OCI-LY7 (cell line): ENCODE measurements at regions not wholly inside any gene's neighbourhood (a gene's known extent, or its start where the extent isn't known, plus 50 kb on each side); places are given as distances from the start of the nearest gene placed in this dataset.

Source experiments
- BruUV-seq: library from RNA; stranded (reverse); fragments of 400-500 nt; replicated peaks from 2 replicates; lab custom pipeline; 2021; lab: Mats Ljungman, UMichigan
- CTCF ChIA-PET: fragments of 300-600 bp; sonication (Branson Sonifier 250); formaldehyde crosslinking; loops from one replicate; lab custom pipeline; 2022; ENCODE audit warnings: antibody characterized with exemption; ENCODE audit not compliant: unreplicated experiment; lab: Charles Lee
- POLR2A ChIA-PET: fragments of 300-600 bp; sonication (Branson Sonifier 250); formaldehyde crosslinking; loops from one replicate; lab custom pipeline; 2022; ENCODE audit warnings: antibody characterized with exemption; lab: Charles Lee
- DNase-seq: peaks from one replicate; pipeline ENCODE4 v3.0.0-alpha.2; 2015; ENCODE audit warnings: low spot score
- H2AFZ ChIP-seq: fragments of 200-600 bp; sonication (generic), shearing (Covaris generic); 2 replicates; pipeline ENCODE4 v1.6.1; 2014; ENCODE audit warnings: mild to moderate bottlenecking, antibody characterized with exemption, low read length, moderate library complexity
- H3K27ac ChIP-seq: fragments of 200-600 bp; sonication (generic); 2 replicates; pipeline ENCODE4 v1.5.1; 2014; ENCODE audit warnings: mixed run types, low read depth, mild to moderate bottlenecking, moderate library complexity, low read length, inconsistent platforms; ENCODE audit not compliant: poor library complexity, severe bottlenecking
- H3K36me3 ChIP-seq: fragments of 200-600 bp; sonication (generic); 2 replicates; pipeline ENCODE4 v1.6.1; 2014; ENCODE audit warnings: mild to moderate bottlenecking, antibody characterized with exemption, low read length, moderate library complexity, mixed read lengths; ENCODE audit not compliant: insufficient read depth
- H3K4me1 ChIP-seq: fragments of 200-600 bp; sonication (generic); 2 replicates; pipeline ENCODE4 v1.5.1; 2014; ENCODE audit warnings: mild to moderate bottlenecking, low read length; ENCODE audit not compliant: insufficient read depth, poor library complexity, severe bottlenecking
- H3K4me2 ChIP-seq: fragments of 200-600 bp; sonication (generic); 2 replicates; pipeline ENCODE4 v1.6.1; 2014; ENCODE audit warnings: mild to moderate bottlenecking, low read length
- H3K4me3 ChIP-seq: fragments of 200-600 bp; sonication (generic); 2 replicates; pipeline ENCODE4 v1.5.1; 2014; ENCODE audit warnings: mild to moderate bottlenecking, low read depth, low read length; ENCODE audit not compliant: poor library complexity, severe bottlenecking
- H3K79me2 ChIP-seq: fragments of 200-600 bp; sonication (generic); 2 replicates; pipeline ENCODE4 v1.6.1; 2016; ENCODE audit warnings: low read depth, mild to moderate bottlenecking, low read length, moderate library complexity, mixed read lengths; ENCODE audit not compliant: insufficient read depth
- H3K9me2 ChIP-seq: fragments of 200-600 bp; sonication (generic); 2 replicates; pipeline ENCODE4 v1.6.1; 2016; ENCODE audit warnings: mild to moderate bottlenecking, low read length, mixed read lengths; ENCODE audit not compliant: insufficient read depth
- H3K9me3 ChIP-seq: fragments of 200-600 bp; sonication (generic); 2 replicates; pipeline ENCODE4 v1.6.1; 2014; ENCODE audit warnings: mild to moderate bottlenecking, mixed run types, low read length, mixed read lengths
- H4K20me1 ChIP-seq: fragments of 200-600 bp; sonication (generic); 2 replicates; pipeline ENCODE4 v1.6.1; 2014; ENCODE audit warnings: mild to moderate bottlenecking, antibody characterized with exemption, low read length, moderate library complexity, mixed read lengths; ENCODE audit not compliant: insufficient read depth
- EZH2phosphoT487 ChIP-seq: fragments of 200-600 bp; sonication (generic); IDR thresholded peaks from 2 replicates; pipeline ENCODE4 v1.6.1; 2018; ENCODE audit warnings: low read depth, borderline replicate concordance, mild to moderate bottlenecking, mixed run types, antibody characterized with exemption, low read length, moderate library complexity, mixed read lengths
- intact Hi-C: fragments of 100-400 bp; cut with micrococcal nuclease; formaldehyde crosslinking; loops from one replicate; pipeline ENCODE4 v1.10.0; 2022; ENCODE audit not compliant: unreplicated experiment
- TF ChIP-seq, protein P1 (sequence below): fragments of 200-600 bp; sonication (generic); conservative IDR thresholded peaks from 2 replicates; pipeline ENCODE4 v1.5.1; 2014; ENCODE audit warnings: mild to moderate bottlenecking, antibody characterized with exemption, low read length, moderate library complexity, mixed read lengths

DNA sequence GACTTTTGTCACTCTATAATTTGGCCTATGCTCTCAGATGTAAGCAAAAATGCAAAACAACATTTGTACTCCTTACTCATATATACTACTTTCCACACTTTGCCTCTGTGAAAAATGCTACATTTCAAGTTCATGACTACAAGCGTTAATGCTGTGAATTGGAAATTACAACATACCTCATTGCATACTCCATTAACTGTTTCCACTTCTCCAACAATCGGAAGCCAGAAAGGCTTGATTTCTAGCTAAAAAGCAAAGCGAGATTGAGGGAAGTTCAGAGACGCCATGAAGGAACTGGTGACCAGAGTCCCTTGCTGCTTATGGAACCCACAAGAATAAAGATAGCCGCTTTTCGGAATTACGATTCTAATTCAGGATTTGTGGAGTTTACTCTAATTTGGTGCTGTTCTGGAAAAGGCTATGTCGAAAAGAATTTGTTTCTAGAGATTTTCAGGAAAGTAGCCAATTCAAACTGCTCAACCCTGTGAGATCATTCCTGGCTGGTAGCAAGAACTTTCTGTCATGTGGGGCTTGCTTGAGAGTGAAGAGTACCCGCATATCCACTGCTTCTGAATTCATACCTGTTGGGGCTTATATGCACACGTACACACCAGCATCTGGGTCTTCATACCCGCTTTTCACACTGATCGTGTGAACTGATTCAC is 98.0 kb upstream of the CITED2 start:
- H3K9me3 ChIP-seq = no peaks in the 10 kb centered on the region
- DNase-seq = no peak
- intact Hi-C loops = no loop called here
- TF ChIP-seq EZH2phosphoT487 = no peak
- TF ChIP-seq, protein P1, sequence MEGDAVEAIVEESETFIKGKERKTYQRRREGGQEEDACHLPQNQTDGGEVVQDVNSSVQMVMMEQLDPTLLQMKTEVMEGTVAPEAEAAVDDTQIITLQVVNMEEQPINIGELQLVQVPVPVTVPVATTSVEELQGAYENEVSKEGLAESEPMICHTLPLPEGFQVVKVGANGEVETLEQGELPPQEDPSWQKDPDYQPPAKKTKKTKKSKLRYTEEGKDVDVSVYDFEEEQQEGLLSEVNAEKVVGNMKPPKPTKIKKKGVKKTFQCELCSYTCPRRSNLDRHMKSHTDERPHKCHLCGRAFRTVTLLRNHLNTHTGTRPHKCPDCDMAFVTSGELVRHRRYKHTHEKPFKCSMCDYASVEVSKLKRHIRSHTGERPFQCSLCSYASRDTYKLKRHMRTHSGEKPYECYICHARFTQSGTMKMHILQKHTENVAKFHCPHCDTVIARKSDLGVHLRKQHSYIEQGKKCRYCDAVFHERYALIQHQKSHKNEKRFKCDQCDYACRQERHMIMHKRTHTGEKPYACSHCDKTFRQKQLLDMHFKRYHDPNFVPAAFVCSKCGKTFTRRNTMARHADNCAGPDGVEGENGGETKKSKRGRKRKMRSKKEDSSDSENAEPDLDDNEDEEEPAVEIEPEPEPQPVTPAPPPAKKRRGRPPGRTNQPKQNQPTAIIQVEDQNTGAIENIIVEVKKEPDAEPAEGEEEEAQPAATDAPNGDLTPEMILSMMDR = no peak
- no peaks in the 10 kb centered on the region for H3K9me2 ChIP-seq
- no peaks in the 10 kb centered on the region for H3K4me1 ChIP-seq
- no peak overlapping the region for H3K4me3 ChIP-seq
- no peaks in the 10 kb centered on the region for H3K79me2 ChIP-seq
- ChIA-PET CTCF (no interaction called here), POLR2A (interaction anchor here (0.6 kb wide), 1 partner anchor 373 kb away, joined by 6 read pairs; no protein-coding TSS in a partner anchor)
- no peak overlapping the region for H3K4me2 ChIP-seq
- H3K27ac ChIP-seq = no peak overlapping the region
- H4K20me1 ChIP-seq = no peaks in the 10 kb centered on the region
- no TSS peak for BruUV-seq
- H2AFZ ChIP-seq = no peak overlapping the region
- H3K36me3 ChIP-seq = no peaks in the 10 kb centered on the region

DNA sequence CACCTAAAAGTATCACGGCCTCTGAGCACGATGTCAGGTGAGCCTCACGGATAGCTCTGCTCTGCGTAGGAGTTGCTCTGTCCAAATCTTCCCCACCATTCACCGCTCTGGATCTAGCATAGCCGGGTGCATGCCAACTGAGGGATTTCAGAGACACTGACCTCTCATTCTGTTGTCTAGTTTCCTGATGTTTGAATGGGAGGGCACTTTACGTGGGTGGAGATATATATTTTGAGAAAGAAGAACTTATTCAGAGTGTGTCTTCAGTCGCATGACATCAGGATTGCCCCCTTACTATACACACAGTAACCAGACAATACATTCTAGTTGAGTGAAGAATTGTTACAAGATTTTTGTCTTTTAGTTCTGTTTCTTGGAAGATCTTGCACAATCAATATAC is 96.5 kb upstream of the CITED2 start:
- CTCF ChIA-PET = no interaction called here
- no peaks in the 10 kb centered on the region for H3K4me1 ChIP-seq
- no peak overlapping the region for H3K4me2 ChIP-seq
- no peak overlapping the region for H2AFZ ChIP-seq
- H3K27ac ChIP-seq = no peak overlapping the region
- no peaks in the 10 kb centered on the region for H4K20me1 ChIP-seq
- H3K9me3 ChIP-seq = no peaks in the 10 kb centered on the region
- POLR2A ChIA-PET = no interaction called here
- BruUV-seq = no TSS peak
- intact Hi-C loops = no loop called here
- H3K79me2 ChIP-seq = no peaks in the 10 kb centered on the region
- H3K4me3 ChIP-seq = no peak overlapping the region
- DNase-seq = no peak
- TF ChIP-seq EZH2phosphoT487 = no peak
- TF ChIP-seq, protein P1 = no peak
- H3K9me2 ChIP-seq = no peaks in the 10 kb centered on the region
- no peaks in the 10 kb centered on the region for H3K36me3 ChIP-seq

DNA sequence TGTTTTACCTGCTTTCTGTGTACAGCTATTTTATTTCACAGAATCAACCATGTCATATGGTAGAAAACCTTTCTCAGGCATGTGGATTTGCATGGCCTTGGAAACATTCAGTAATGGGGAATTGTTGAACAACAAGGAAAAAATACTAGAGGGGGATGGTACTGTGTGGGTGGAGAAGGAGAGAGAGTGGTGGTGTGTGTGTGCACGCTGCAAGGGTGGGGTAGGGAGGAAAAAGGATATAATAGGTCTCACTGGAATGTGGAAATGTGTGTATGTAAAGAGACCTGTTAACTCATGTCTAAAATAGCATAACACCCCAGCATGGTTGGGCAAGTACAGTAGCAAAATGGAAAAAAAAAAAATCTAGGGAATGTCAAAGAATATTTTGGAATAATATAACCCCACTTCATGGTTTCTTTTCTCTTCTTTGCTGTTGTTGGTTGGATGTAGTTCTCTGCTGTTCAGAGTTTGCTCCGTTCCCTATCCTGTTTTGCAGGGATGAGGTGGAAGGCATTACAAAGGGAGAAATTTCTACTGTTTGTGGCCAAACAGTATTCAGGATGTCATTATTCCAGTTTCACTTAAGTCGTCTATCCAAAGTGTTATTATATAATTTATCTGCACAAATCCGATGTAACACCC is 93.9 kb upstream of the CITED2 start:
- no TSS peak for BruUV-seq
- Histone ChIP-seq H3K36me3 (no peaks in the 10 kb centered on the region), H3K27ac (no peak overlapping the region), H3K4me2 (no peak overlapping the region), H4K20me1 (no peaks in the 10 kb centered on the region), H3K9me3 (no peaks in the 10 kb centered on the region), H2AFZ (no peak overlapping the region), H3K9me2 (no peaks in the 10 kb centered on the region), H3K79me2 (no peaks in the 10 kb centered on the region), H3K4me1 (no peaks in the 10 kb centered on the region), H3K4me3 (no peak overlapping the region)
- CTCF ChIA-PET = no interaction called here
- POLR2A ChIA-PET = interaction anchor here (0.6 kb wide), 2 partner anchors 11 to 275 kb away, joined by 3 read pairs; no protein-coding TSS in a partner anchor
- TF ChIP-seq, protein P1 = no peak
- no peak for TF ChIP-seq EZH2phosphoT487
- DNase-seq = no peak
- intact Hi-C loops = no loop called here
